ENCODE measurements at regions not wholly inside any gene's neighbourhood (a gene's known extent, or its start where the extent isn't known, plus 50 kb on each side); places are given as distances from the start of the nearest gene placed in this dataset.

DNA sequence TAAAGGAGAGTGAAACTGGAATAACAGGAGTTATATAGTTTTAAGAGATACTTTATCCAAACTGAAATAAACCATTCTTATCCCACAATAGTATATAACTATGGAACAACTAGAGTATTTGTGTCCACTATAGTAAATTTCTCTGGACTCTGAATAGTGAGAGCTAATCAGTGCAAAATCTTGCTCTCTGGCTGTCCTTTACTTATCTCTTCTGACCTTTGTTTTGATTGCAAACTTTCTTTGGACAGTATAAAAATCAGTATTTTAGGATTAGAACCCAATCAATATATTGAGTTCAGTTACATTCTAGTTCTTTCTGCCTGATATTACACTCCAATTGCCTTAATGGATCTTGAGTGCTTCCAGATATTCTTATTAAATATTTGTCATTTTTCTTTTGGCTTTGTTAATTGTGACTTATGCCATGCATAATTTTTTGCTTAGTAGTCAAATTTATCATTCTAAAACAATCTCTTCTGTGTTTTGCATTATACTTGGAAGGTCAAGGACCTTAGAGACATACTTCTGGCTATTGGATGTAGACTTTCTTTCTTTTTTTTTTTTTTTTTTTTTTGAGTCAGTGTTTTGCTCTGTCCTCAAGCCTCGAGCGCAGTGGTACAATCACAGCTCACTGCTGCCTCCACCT lies 89.9 kb upstream of the AMN1 start:
- TF ChIP-seq, protein P1, sequence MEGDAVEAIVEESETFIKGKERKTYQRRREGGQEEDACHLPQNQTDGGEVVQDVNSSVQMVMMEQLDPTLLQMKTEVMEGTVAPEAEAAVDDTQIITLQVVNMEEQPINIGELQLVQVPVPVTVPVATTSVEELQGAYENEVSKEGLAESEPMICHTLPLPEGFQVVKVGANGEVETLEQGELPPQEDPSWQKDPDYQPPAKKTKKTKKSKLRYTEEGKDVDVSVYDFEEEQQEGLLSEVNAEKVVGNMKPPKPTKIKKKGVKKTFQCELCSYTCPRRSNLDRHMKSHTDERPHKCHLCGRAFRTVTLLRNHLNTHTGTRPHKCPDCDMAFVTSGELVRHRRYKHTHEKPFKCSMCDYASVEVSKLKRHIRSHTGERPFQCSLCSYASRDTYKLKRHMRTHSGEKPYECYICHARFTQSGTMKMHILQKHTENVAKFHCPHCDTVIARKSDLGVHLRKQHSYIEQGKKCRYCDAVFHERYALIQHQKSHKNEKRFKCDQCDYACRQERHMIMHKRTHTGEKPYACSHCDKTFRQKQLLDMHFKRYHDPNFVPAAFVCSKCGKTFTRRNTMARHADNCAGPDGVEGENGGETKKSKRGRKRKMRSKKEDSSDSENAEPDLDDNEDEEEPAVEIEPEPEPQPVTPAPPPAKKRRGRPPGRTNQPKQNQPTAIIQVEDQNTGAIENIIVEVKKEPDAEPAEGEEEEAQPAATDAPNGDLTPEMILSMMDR (IDR thresholded peaks at IDR 0.05): no peak
- no peak for TF ChIP-seq POLR2A (IDR thresholded peaks at IDR 0.05)

All from transverse colon (tissue), 3 donors.